SK-N-SH (cell line): ENCODE measurements at regions not wholly inside any gene's neighbourhood (a gene's known extent, or its start where the extent isn't known, plus 50 kb on each side); places are given as distances from the start of the nearest gene placed in this dataset.
A peak's percentile ranks its signal among the peaks of the same experiment; 100 is the strongest.

Source experiments
- CTCF ChIA-PET: fragments of 300-600, 350-600 bp; formaldehyde crosslinking; extraction: SDS; loops from one replicate; lab custom pipeline; 2021; lab: Yijun Ruan, JAX
- POLR2A ChIA-PET: fragments of 350-600 bp; sonication (Branson Sonifier 250); formaldehyde crosslinking; extraction: SDS; loops from one replicate; lab custom pipeline; 2020; ENCODE audit warnings: antibody characterized with exemption, inconsistent platforms; lab: Yijun Ruan, JAX
- DNase-seq: peaks from one replicate; pipeline ENCODE4 v3.0.0; 2012
- H2AFZ ChIP-seq: fragments of 200-600 bp; sonication (generic); 2 replicates; pipeline ENCODE4 v1.8.1; 2016; ENCODE audit warnings: antibody characterized with exemption, mild to moderate bottlenecking, low read depth
- H3F3A ChIP-seq: fragments of 200-600 bp; sonication (generic); replicated peaks from 2 replicates; pipeline ENCODE3; 2016; ENCODE audit warnings: antibody characterized with exemption, mild to moderate bottlenecking; ENCODE audit not compliant: insufficient read depth
- H3K27ac ChIP-seq, 2 experiments: fragments of 200-500 bp in 1 of 2; fragments of 200-600 bp in 1 of 2; sonication (Bioruptor generic) in 1 of 2; sonication (generic), shearing (Covaris generic) in 1 of 2; 2 replicates each; pipeline versions ENCODE4 v1.5.1 to v1.6.1; 2014 to 2016; ENCODE audit warnings: low read depth in 2 of 2, inconsistent platforms in 1 of 2, low read length in 1 of 2, mild to moderate bottlenecking in 1 of 2, mixed read lengths in 1 of 2
- H3K27me3 ChIP-seq: fragments of 200-600 bp; sonication (generic), shearing (Covaris generic); 2 replicates; pipeline ENCODE4 v1.6.1; 2016; ENCODE audit warnings: mixed run types; ENCODE audit not compliant: insufficient read depth
- H3K36me3 ChIP-seq, 2 experiments: fragments of 200-500 bp in 1 of 2; fragments of 200-600 bp in 1 of 2; sonication (Bioruptor generic) in 1 of 2; sonication (generic) in 1 of 2; replicated peaks in 1 of 2; 2 replicates each; pipeline versions ENCODE3 to v1.5.1; 2014 to 2016; ENCODE audit warnings: low read length in 1 of 2, mild to moderate bottlenecking in 1 of 2; ENCODE audit not compliant: insufficient read depth in 2 of 2, control insufficient read depth in 1 of 2
- H3K4me1 ChIP-seq, 2 experiments: fragments of 200-500 bp in 1 of 2; fragments of 200-600 bp in 1 of 2; sonication (Bioruptor generic) in 1 of 2; sonication (generic), shearing (Covaris generic) in 1 of 2; 2 replicates each; pipeline versions ENCODE4 v1.5.1 to v1.6.1; 2014 to 2016; ENCODE audit warnings: low read depth in 1 of 2, low read length in 1 of 2, mixed run types in 1 of 2; ENCODE audit not compliant: insufficient read depth in 2 of 2, control insufficient read depth in 1 of 2
- H3K4me2 ChIP-seq: fragments of 200-600 bp; sonication (generic), shearing (Covaris generic); 2 replicates; pipeline ENCODE4 v1.6.1; 2017; ENCODE audit warnings: mixed run types
- H3K4me3 ChIP-seq, 2 experiments: fragments of 200-500 bp in 1 of 2; fragments of 200-600 bp in 1 of 2; sonication (Bioruptor generic) in 1 of 2; sonication (generic), shearing (Covaris generic) in 1 of 2; 2 replicates each; pipeline versions ENCODE4 v1.5.1 to v1.8.1; 2014 to 2016; ENCODE audit warnings: low read depth in 2 of 2, inconsistent platforms in 1 of 2, low read length in 1 of 2, mild to moderate bottlenecking in 1 of 2, mixed read lengths in 1 of 2, moderate library complexity in 1 of 2
- H3K79me2 ChIP-seq: fragments of 200-600 bp; sonication (generic); 2 replicates; pipeline ENCODE4 v1.8.1; 2017; ENCODE audit warnings: mild to moderate bottlenecking; ENCODE audit not compliant: insufficient read depth
- H3K9ac ChIP-seq: fragments of 200-600 bp; sonication (generic); 2 replicates; pipeline ENCODE4 v1.6.1; 2017; ENCODE audit warnings: mixed run types
- H3K9me2 ChIP-seq: fragments of 200-600 bp; sonication (generic); 2 replicates; pipeline ENCODE4 v1.6.1; 2017; ENCODE audit warnings: mixed run types
- H3K9me3 ChIP-seq: fragments of 200-600 bp; sonication (generic); 2 replicates; pipeline ENCODE4 v1.6.1; 2017; ENCODE audit warnings: mixed run types, mild to moderate bottlenecking, moderate library complexity
- H4K20me1 ChIP-seq: fragments of 200-600 bp; sonication (generic); 2 replicates; pipeline ENCODE4 v1.6.1; 2017; ENCODE audit warnings: mild to moderate bottlenecking, mixed run types; ENCODE audit not compliant: insufficient read depth
- CTCF ChIP-seq: fragments of 200-600 bp; sonication (generic); IDR thresholded peaks from 2 replicates; pipeline ENCODE4 v1.6.1; 2017; ENCODE audit warnings: antibody characterized with exemption, mild to moderate bottlenecking, moderate library complexity
- ELF1 ChIP-seq: IDR thresholded peaks from 2 replicates; pipeline ENCODE4 v1.4.0; 2012
- EZH2phosphoT487 ChIP-seq: fragments of 200-600 bp; sonication (generic); IDR thresholded peaks from 2 replicates; pipeline ENCODE4 v1.6.1; 2017; ENCODE audit warnings: low read depth, mixed run types, mild to moderate bottlenecking, antibody characterized with exemption, moderate library complexity, borderline replicate concordance
- FOSL2 ChIP-seq: IDR thresholded peaks from 2 replicates; pipeline ENCODE4 v1.4.0; 2012; ENCODE audit warnings: low read depth, mild to moderate bottlenecking, moderate library complexity, borderline replicate concordance
- FOXJ3 ChIP-seq: sonication (generic); formaldehyde crosslinking; IDR thresholded peaks from 2 replicates; pipeline ENCODE4 v1.5.1; 2020; ENCODE audit warnings: mild to moderate bottlenecking, missing genetic modification reagents
- GABPA ChIP-seq: IDR thresholded peaks from 2 replicates; pipeline ENCODE4 v1.4.0; 2012; ENCODE audit warnings: low read depth, mild to moderate bottlenecking
- JUND ChIP-seq: IDR thresholded peaks from 2 replicates; pipeline ENCODE4 v1.4.0; 2012
- MEF2A ChIP-seq: IDR thresholded peaks from 2 replicates; pipeline ENCODE4 v1.4.0; 2012; ENCODE audit warnings: low read depth, borderline replicate concordance
- MXI1 ChIP-seq: IDR thresholded peaks from 2 replicates; pipeline ENCODE4 v1.6.1; 2012; ENCODE audit warnings: mild to moderate bottlenecking, low read depth, low read length, improper control_type of control experiment
- NRF1 ChIP-seq: IDR thresholded peaks from 2 replicates; pipeline ENCODE4 v1.6.1; 2012; ENCODE audit warnings: low read depth, mild to moderate bottlenecking, low read length
- RAD21 ChIP-seq: IDR thresholded peaks from 2 replicates; pipeline ENCODE4 v1.6.1; 2012; ENCODE audit warnings: mild to moderate bottlenecking, low read length
- SIN3A ChIP-seq: IDR thresholded peaks from 2 replicates; pipeline ENCODE4 v1.6.1; 2012; ENCODE audit warnings: low read depth, mild to moderate bottlenecking, low read length, moderate library complexity, borderline replicate concordance
- YY1 ChIP-seq: IDR thresholded peaks from 2 replicates; pipeline ENCODE4 v1.4.0; 2012; ENCODE audit warnings: low read depth, mild to moderate bottlenecking
- ZBTB33 ChIP-seq: IDR thresholded peaks from 2 replicates; pipeline ENCODE4 v1.4.0; 2012; ENCODE audit warnings: low read depth, borderline replicate concordance
- WGBS: methylation state at CpG from one replicate; pipeline ENCODE4 v1.1.6; 2017; ENCODE audit warnings: low lambda C conversion rate; 5-methylcytosine and 5-hydroxymethylcytosine counted together

GRCh38 chr1:30034105-30034626 lies 689.2 kb downstream of the MATN1 start:
- no peaks in the 10 kb centered on the region for H3K79me2 ChIP-seq
- H3K4me1 ChIP-seq, result peaks cover 0 to 8% of the 10 kb centered on the region in 2 experiments; a peak in 1 of 4 replicates
- H3K9ac ChIP-seq, result no peak overlapping the region
- CTCF ChIA-PET, result interaction anchor here (0.9 to 1.4 kb wide), 6 partner anchors 19 to 346 kb away, joined by 3 to 4 read pairs (median 3); no protein-coding TSS in a partner anchor
- POLR2A ChIA-PET, result no interaction called here
- no peaks in the 10 kb centered on the region for H4K20me1 ChIP-seq
- no peaks in the 10 kb centered on the region for H3K27me3 ChIP-seq
- H3K4me2 ChIP-seq, result no peak overlapping the region
- no peak overlapping the region for H3K4me3 ChIP-seq
- no peaks in the 10 kb centered on the region for H3K36me3 ChIP-seq
- H3K9me3 ChIP-seq, result no peaks in the 10 kb centered on the region
- H3K9me2 ChIP-seq, result no peaks in the 10 kb centered on the region
- no peak overlapping the region for H2AFZ ChIP-seq
- no peak for DNase-seq
- no peak for TF ChIP-seq YY1
- no peak for TF ChIP-seq MEF2A
- TF ChIP-seq ZBTB33, result no peak
- no peak for TF ChIP-seq EZH2phosphoT487
- H3F3A ChIP-seq, result no peaks in the 10 kb centered on the region
- H3K27ac ChIP-seq, result no peak overlapping the region
- WGBS, result 35% methylated on average over 11 of the region's 11 CpGs

- Histone ChIP-seq H3K36me3 (no peaks in the 10 kb centered on the region), H3F3A (no peaks in the 10 kb centered on the region), H3K27ac (no peak overlapping the region), H2AFZ (no peak overlapping the region), H4K20me1 (no peaks in the 10 kb centered on the region), H3K9me3 (no peaks in the 10 kb centered on the region), H3K79me2 (no peaks in the 10 kb centered on the region), H3K9ac (no peak overlapping the region), H3K9me2 (no peaks in the 10 kb centered on the region), H3K27me3 (no peaks in the 10 kb centered on the region), H3K4me3 (no peak overlapping the region), H3K4me2 (no peak overlapping the region), H3K4me1 (peaks cover 0 to 8% of the 10 kb centered on the region in 2 experiments; a peak in 1 of 4 replicates)
- DNase-seq, result no peak
- ChIA-PET POLR2A (no interaction called here), CTCF (interaction anchor here (1.3 to 1.4 kb wide), 4 partner anchors 19 to 241 kb away, joined by 3 to 4 read pairs (median 3); no protein-coding TSS in a partner anchor)
- TF ChIP-seq JUND (no peak), RAD21 (0 out of 2 replicates have a peak, but pooled peaks have one; percentile 9), SIN3A (no peak)
- WGBS, result 72% methylated on average over 5 of the region's 8 CpGs
Observed at GRCh38 chr1:30033256-30034104, 689.9 kb downstream of the MATN1 start.

- Histone ChIP-seq H3K4me1 (peaks cover 0 to 8% of the 10 kb centered on the region in 2 experiments; a peak in 1 of 4 replicates), H4K20me1 (no peaks in the 10 kb centered on the region), H2AFZ (no peak overlapping the region), H3K36me3 (no peaks in the 10 kb centered on the region), H3K9me3 (no peaks in the 10 kb centered on the region), H3F3A (no peaks in the 10 kb centered on the region), H3K27me3 (no peaks in the 10 kb centered on the region), H3K4me3 (no peak overlapping the region), H3K9ac (no peak overlapping the region), H3K79me2 (no peaks in the 10 kb centered on the region), H3K4me2 (no peak overlapping the region), H3K27ac (no peak overlapping the region), H3K9me2 (no peaks in the 10 kb centered on the region)
- 24% methylated on average over 1 of the region's 1 CpG for WGBS
- ChIA-PET POLR2A (no interaction called here), CTCF (interaction anchor here (1.3 to 1.4 kb wide), 2 partner anchors 22 to 239 kb away, joined by 3 read pairs; no protein-coding TSS in a partner anchor)
- DNase-seq, result no peak
- no peak for TF ChIP-seq CTCF
- TF ChIP-seq MXI1, result no peak
- TF ChIP-seq GABPA, result no peak
- TF ChIP-seq NRF1, result no peak
- TF ChIP-seq FOXJ3, result no peak
- TF ChIP-seq ZBTB33, result no peak
- TF ChIP-seq FOSL2, result no peak
- no peak for TF ChIP-seq MEF2A
- no peak for TF ChIP-seq ELF1
Observed at GRCh38 chr1:30032302-30032701, 691.1 kb downstream of the MATN1 start.
